GM23338 (cell line): ENCODE measurements at regions not wholly inside any gene's neighbourhood (a gene's known extent, or its start where the extent isn't known, plus 50 kb on each side); places are given as distances from the start of the nearest gene placed in this dataset.

Experiments
- ATAC-seq: fragments of 200-7000 bp; cut with Tn5 transposase; 3 replicates; pipeline ENCODE4 v1.9.1; 2020
- DNase-seq: peaks from one replicate; pipeline ENCODE4 v3.0.0-alpha.2; 2015; ENCODE audit warnings: low spot score
- H2AFZ ChIP-seq: fragments of 200-600 bp; sonication (generic); 2 replicates; pipeline ENCODE4 v1.8.0; 2016; ENCODE audit warnings: antibody characterized with exemption, mild to moderate bottlenecking, moderate library complexity
- H3F3A ChIP-seq: fragments of 200-600 bp; sonication (generic); replicated peaks from 2 replicates; pipeline ENCODE4 v1.8.0; 2017; ENCODE audit warnings: antibody characterized with exemption, mixed run types, low read depth
- H3K27ac ChIP-seq: fragments of 200-600 bp; sonication (generic); 2 replicates; pipeline ENCODE4 v1.6.1; 2016; ENCODE audit warnings: low read depth
- H3K27me3 ChIP-seq: fragments of 200-600 bp; sonication (generic); 2 replicates; pipeline ENCODE4 v1.8.0; 2016; ENCODE audit warnings: mild to moderate bottlenecking, mixed run types, moderate library complexity; ENCODE audit not compliant: insufficient read depth
- H3K36me3 ChIP-seq: fragments of 200-600 bp; sonication (generic); 2 replicates; pipeline ENCODE4 v1.8.0; 2016; ENCODE audit warnings: mild to moderate bottlenecking; ENCODE audit not compliant: insufficient read depth
- H3K4me1 ChIP-seq: fragments of 200-600 bp; sonication (generic); 2 replicates; pipeline ENCODE4 v1.8.0; 2016; ENCODE audit warnings: mild to moderate bottlenecking, moderate library complexity; ENCODE audit not compliant: insufficient read depth
- H3K4me2 ChIP-seq: fragments of 200-600 bp; sonication (generic); 2 replicates; pipeline ENCODE4 v1.7.1; 2017; ENCODE audit warnings: mixed run types
- H3K4me3 ChIP-seq: fragments of 200-600 bp; sonication (generic); 2 replicates; pipeline ENCODE4 v1.6.1; 2016; ENCODE audit warnings: mixed run types
- H3K79me2 ChIP-seq: fragments of 200-600 bp; sonication (generic); replicated peaks from 2 replicates; pipeline ENCODE4 v1.8.0; 2017; ENCODE audit warnings: mild to moderate bottlenecking; ENCODE audit not compliant: insufficient read depth
- H3K9me2 ChIP-seq: fragments of 200-600 bp; sonication (generic); 2 replicates; pipeline ENCODE4 v1.8.0; 2017; ENCODE audit not compliant: insufficient read depth
- H4K20me1 ChIP-seq: fragments of 200-600 bp; sonication (generic); replicated peaks from 2 replicates; pipeline ENCODE4 v1.8.0; 2017; ENCODE audit warnings: mild to moderate bottlenecking; ENCODE audit not compliant: insufficient read depth
- H3K27ac Mint-ChIP-seq: 2 replicates; pipeline ENCODE4 v1.8.0; 2020; ENCODE audit warnings: inconsistent platforms, mild to moderate bottlenecking, moderate library complexity, mixed read lengths
- H3K27me3 Mint-ChIP-seq: 3 replicates; pipeline ENCODE4 v1.8.0; 2022; ENCODE audit warnings: low read depth, mild to moderate bottlenecking, moderate library complexity, mixed read lengths, inconsistent platforms; ENCODE audit not compliant: insufficient read depth, poor library complexity
- H3K36me3 Mint-ChIP-seq: 3 replicates; pipeline ENCODE4 v1.8.0; 2021; ENCODE audit warnings: low read depth, mild to moderate bottlenecking, inconsistent platforms, moderate library complexity, mixed read lengths
- H3K4me1 Mint-ChIP-seq: 3 replicates; pipeline ENCODE4 v1.8.0; 2020; ENCODE audit warnings: mild to moderate bottlenecking, inconsistent platforms, mixed read lengths
- H3K4me3 Mint-ChIP-seq: 3 replicates; pipeline ENCODE4 v1.8.0; 2021; ENCODE audit warnings: moderate library complexity, mild to moderate bottlenecking, inconsistent platforms, mixed read lengths
- H3K9me3 Mint-ChIP-seq: 3 replicates; pipeline ENCODE4 v1.8.0; 2020; ENCODE audit warnings: moderate library complexity, mild to moderate bottlenecking, inconsistent platforms, mixed read lengths
- CREB1 ChIP-seq: fragments of 250-450 bp; sonication (Bioruptor Pico); IDR thresholded peaks from 2 replicates; pipeline ENCODE4 v1.5.0; 2020; ENCODE audit warnings: low read depth, mild to moderate bottlenecking, moderate library complexity
- ETS1 ChIP-seq: IDR thresholded peaks from 2 replicates; pipeline ENCODE4 v1.6.1; 2016; ENCODE audit warnings: antibody characterized with exemption
- EZH2 ChIP-seq: fragments of 200-600 bp; sonication (generic); IDR thresholded peaks from one replicate; pipeline ENCODE4 v1.8.0; 2017; ENCODE audit warnings: antibody characterized with exemption, mild to moderate bottlenecking, low read depth; ENCODE audit not compliant: unreplicated experiment
- REST ChIP-seq: IDR thresholded peaks from one replicate; pipeline ENCODE4 v1.6.1; 2018; ENCODE audit warnings: antibody characterized with exemption; ENCODE audit not compliant: unreplicated experiment
- ZNF114 ChIP-seq: fragments of 250-450 bp; sonication (Bioruptor Pico); IDR thresholded peaks from 2 replicates; pipeline ENCODE4 v1.5.0; 2020; ENCODE audit warnings: mild to moderate bottlenecking, moderate library complexity
- ZNF331 ChIP-seq: fragments of 250-450 bp; sonication (Bioruptor Pico); IDR thresholded peaks from 2 replicates; pipeline ENCODE4 v1.5.0; 2020; ENCODE audit warnings: low read depth, mild to moderate bottlenecking, moderate library complexity
- ZNF462 ChIP-seq: fragments of 250-450 bp; sonication (Bioruptor Pico); IDR thresholded peaks from 2 replicates; pipeline ENCODE4 v1.5.0; 2020; ENCODE audit warnings: mild to moderate bottlenecking, moderate library complexity
- TF ChIP-seq, protein P1 (sequence below), 2 experiments: fragments of 200-600 bp in 1 of 2; sonication (generic) in 1 of 2; conservative IDR thresholded peaks; 2 replicates each; pipeline versions ENCODE4 v1.5.1 to v1.6.1; 2016 to 2017; ENCODE audit warnings: antibody characterized with exemption in 2 of 2, low read depth in 2 of 2, mild to moderate bottlenecking in 2 of 2, moderate library complexity in 1 of 2

DNA sequence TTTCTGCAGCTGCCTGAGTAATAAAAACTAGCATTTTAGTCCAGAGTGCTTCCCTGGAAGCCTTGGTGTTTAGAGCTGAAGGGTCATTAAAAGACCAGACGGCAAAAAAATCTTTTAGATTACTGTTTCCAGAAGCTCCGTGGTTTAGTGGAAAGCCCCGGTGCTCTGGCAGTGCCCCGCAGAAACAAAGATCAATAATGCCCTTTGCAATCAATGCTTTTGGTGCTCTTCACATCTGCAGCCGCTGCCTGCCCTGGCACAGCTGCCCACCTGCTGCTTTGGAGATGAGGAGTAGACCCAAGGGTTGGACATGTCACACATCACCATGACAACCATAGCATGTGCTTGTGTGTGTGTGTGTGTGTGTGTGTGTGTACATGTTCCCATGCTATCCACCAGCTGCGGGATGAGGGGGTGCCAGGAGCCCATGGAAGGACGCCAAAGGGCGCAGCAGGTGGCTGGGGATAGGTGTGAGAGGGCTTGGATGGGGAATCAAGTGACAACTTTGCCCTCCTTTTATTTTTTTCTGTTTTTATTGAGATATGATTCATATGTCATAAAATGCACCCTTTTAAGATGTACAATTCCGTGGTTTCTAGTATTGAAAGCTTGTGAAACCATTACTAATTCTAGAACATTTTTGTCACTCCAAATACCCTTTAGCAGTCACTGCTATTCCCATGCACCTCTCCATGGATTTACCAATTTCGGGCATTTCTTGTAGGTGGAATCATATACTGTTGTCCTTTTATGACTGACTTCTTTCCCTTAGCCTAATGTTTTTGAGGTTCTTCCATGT is 75.7 kb upstream of the KLHL25 start (continued):
- TF ChIP-seq CREB1 (CRISPR knock-in tag) (no peak), EZH2 (no peak)
- TF ChIP-seq, protein P1, sequence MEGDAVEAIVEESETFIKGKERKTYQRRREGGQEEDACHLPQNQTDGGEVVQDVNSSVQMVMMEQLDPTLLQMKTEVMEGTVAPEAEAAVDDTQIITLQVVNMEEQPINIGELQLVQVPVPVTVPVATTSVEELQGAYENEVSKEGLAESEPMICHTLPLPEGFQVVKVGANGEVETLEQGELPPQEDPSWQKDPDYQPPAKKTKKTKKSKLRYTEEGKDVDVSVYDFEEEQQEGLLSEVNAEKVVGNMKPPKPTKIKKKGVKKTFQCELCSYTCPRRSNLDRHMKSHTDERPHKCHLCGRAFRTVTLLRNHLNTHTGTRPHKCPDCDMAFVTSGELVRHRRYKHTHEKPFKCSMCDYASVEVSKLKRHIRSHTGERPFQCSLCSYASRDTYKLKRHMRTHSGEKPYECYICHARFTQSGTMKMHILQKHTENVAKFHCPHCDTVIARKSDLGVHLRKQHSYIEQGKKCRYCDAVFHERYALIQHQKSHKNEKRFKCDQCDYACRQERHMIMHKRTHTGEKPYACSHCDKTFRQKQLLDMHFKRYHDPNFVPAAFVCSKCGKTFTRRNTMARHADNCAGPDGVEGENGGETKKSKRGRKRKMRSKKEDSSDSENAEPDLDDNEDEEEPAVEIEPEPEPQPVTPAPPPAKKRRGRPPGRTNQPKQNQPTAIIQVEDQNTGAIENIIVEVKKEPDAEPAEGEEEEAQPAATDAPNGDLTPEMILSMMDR (conservative IDR thresholded peaks at IDR 0.05; ENCODE audit: low read depth in 2 of 2) = no peak

GRCh38 chr15:85871545-85871944 is 76.8 kb upstream of the KLHL25 start:
- H4K20me1 ChIP-seq = no peaks in the 10 kb centered on the region; the same call in 1 of the 2 replicates
- no peaks in the 10 kb centered on the region for H3K4me1 ChIP-seq
- Mint-ChIP-seq H3K27me3 (peaks cover 5% of the 10 kb centered on the region), H3K4me3 (no peak overlapping the region), H3K27ac (no peak overlapping the region), H3K36me3 (no peaks in the 10 kb centered on the region), H3K9me3 (no peaks in the 10 kb centered on the region), H3K4me1 (no peaks in the 10 kb centered on the region)
- ATAC-seq = no peak
- no peaks in the 10 kb centered on the region for H3K9me2 ChIP-seq
- no peak overlapping the region for H3K4me3 ChIP-seq
- no peak overlapping the region for H2AFZ ChIP-seq
- no peak overlapping the region for H3K4me2 ChIP-seq
- no peaks in the 10 kb centered on the region for H3K36me3 ChIP-seq
- no peaks in the 10 kb centered on the region for H3K79me2 ChIP-seq
- no peaks in the 10 kb centered on the region for H3K27me3 ChIP-seq
- no peak for DNase-seq
- no peaks in the 10 kb centered on the region for H3F3A ChIP-seq
- H3K27ac ChIP-seq = no peak overlapping the region
- TF ChIP-seq REST = no peak
- TF ChIP-seq ZNF331 (CRISPR knock-in tag) = no peak
- TF ChIP-seq, protein P1 (conservative IDR thresholded peaks at IDR 0.05; ENCODE audit: low read depth in 2 of 2) = no peak
- TF ChIP-seq CREB1 (CRISPR knock-in tag) = no peak
- TF ChIP-seq ZNF462 (CRISPR knock-in tag) = no peak
- TF ChIP-seq ZNF114 (CRISPR knock-in tag) = no peak
- TF ChIP-seq ETS1 = no peak
